PC-9 (cell line): ENCODE measurements at regions not wholly inside any gene's neighbourhood (a gene's known extent, or its start where the extent isn't known, plus 50 kb on each side); places are given as distances from the start of the nearest gene placed in this dataset.

ENCODE experiments used
- BruUV-seq: library from RNA; stranded (reverse); fragments of 400-500 nt; replicated peaks from 2 replicates; lab custom pipeline; 2021; lab: Mats Ljungman, UMichigan
- CTCF ChIA-PET: fragments of 300-600 bp; sonication (Branson Sonifier 250); formaldehyde crosslinking; loops from one replicate; lab custom pipeline; 2022; ENCODE audit warnings: antibody characterized with exemption; lab: Charles Lee
- POLR2A ChIA-PET: fragments of 300-600 bp; sonication (Branson Sonifier 250); formaldehyde crosslinking; loops from one replicate; lab custom pipeline; 2022; ENCODE audit warnings: antibody characterized with exemption; ENCODE audit not compliant: unreplicated experiment; lab: Charles Lee
- DNase-seq, 2 experiments: peaks; one replicate each; pipeline versions ENCODE4 v3.0.0 to v3.0.0-alpha.2; 2015 to 2022; ENCODE audit warnings: mixed read lengths in 1 of 2
- H2AFZ ChIP-seq: fragments of 200-600 bp; sonication (generic); 2 replicates; pipeline ENCODE4 v1.8.1; 2017; ENCODE audit warnings: antibody characterized with exemption
- H3F3A ChIP-seq: fragments of 200-600 bp; sonication (generic); 2 replicates; pipeline ENCODE4 v1.8.1; 2017; ENCODE audit warnings: antibody characterized with exemption, mild to moderate bottlenecking, low read depth; ENCODE audit not compliant: insufficient read depth
- H3K27ac ChIP-seq: fragments of 200-600 bp; sonication (generic); 2 replicates; pipeline ENCODE4 v1.6.1; 2016; ENCODE audit warnings: mixed run types
- H3K27me3 ChIP-seq: fragments of 200-600 bp; sonication (generic); 2 replicates; pipeline ENCODE4 v1.6.1; 2016; ENCODE audit warnings: low read depth, mixed run types; ENCODE audit not compliant: insufficient read depth
- H3K36me3 ChIP-seq: fragments of 200-600 bp; sonication (generic); 2 replicates; pipeline ENCODE4 v1.6.1; 2016; ENCODE audit warnings: low read depth, mixed run types
- H3K4me1 ChIP-seq: fragments of 200-600 bp; sonication (generic); replicated peaks from 2 replicates; pipeline ENCODE4 v1.6.1; 2016; ENCODE audit warnings: mixed run types; ENCODE audit not compliant: insufficient read depth
- H3K4me2 ChIP-seq: fragments of 200-600 bp; sonication (generic); 2 replicates; pipeline ENCODE4 v1.6.1; 2017; ENCODE audit warnings: mixed run types
- H3K4me3 ChIP-seq: fragments of 200-600 bp; sonication (generic); 2 replicates; pipeline ENCODE4 v1.6.1; 2016; ENCODE audit warnings: mixed run types
- H3K79me2 ChIP-seq: fragments of 200-600 bp; sonication (generic); 2 replicates; pipeline ENCODE4 v1.6.1; 2017; ENCODE audit warnings: low read depth, mixed run types
- H3K9me2 ChIP-seq: fragments of 200-600 bp; sonication (generic); 2 replicates; pipeline ENCODE4 v1.8.1; 2017; ENCODE audit warnings: mild to moderate bottlenecking; ENCODE audit not compliant: insufficient read depth
- H3K9me3 ChIP-seq: fragments of 200-600 bp; sonication (generic); 2 replicates; pipeline ENCODE4 v1.8.1; 2016; ENCODE audit warnings: low read depth; ENCODE audit not compliant: insufficient read depth
- H4K20me1 ChIP-seq: fragments of 200-600 bp; sonication (generic); 2 replicates; pipeline ENCODE4 v1.8.1; 2017; ENCODE audit not compliant: insufficient read depth
- CTCF ChIP-seq: fragments of 200-600 bp; sonication (generic); conservative IDR thresholded peaks from 2 replicates; pipeline ENCODE4 v1.6.1; 2017; ENCODE audit warnings: mixed run types, antibody characterized with exemption, mild to moderate bottlenecking, moderate library complexity
- EZH2 ChIP-seq: fragments of 200-600 bp; sonication (generic); IDR thresholded peaks from 2 replicates; pipeline ENCODE4 v1.8.0; 2017; ENCODE audit warnings: antibody characterized with exemption, low read depth
- intact Hi-C: fragments of 100-400 bp; cut with micrococcal nuclease; formaldehyde crosslinking; loops from one replicate; pipeline ENCODE4 v1.10.0; 2022; ENCODE audit not compliant: unreplicated experiment

DNA sequence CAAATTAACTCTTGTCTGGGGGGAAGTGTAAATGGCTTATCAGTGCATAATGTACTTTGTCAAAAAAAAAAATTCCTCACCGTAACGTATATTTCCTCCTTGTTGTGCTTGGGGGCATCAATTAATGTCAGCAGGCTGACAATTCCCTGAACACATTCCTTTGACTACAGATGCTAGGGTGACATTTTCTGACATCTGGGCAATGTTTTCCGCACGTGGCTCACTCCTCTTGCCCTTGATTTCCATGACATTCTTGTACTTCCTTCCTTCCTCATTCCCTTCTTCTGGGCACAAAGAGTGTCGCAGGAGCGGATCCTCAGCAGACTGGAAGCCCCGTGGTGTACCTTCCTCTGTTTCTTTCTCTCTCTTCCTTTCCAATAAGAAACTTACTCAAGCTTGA lies 173.7 kb downstream of the SP3 start:
- Histone ChIP-seq H3K27ac (no peak overlapping the region), H2AFZ (no peak overlapping the region), H3K4me2 (no peak overlapping the region), H3K27me3 (peaks cover 18% of the 10 kb centered on the region; the same call in 1 of the 2 replicates), H3K4me3 (no peak overlapping the region), H3K36me3 (no peaks in the 10 kb centered on the region), H3K79me2 (no peaks in the 10 kb centered on the region), H3K9me3 (no peaks in the 10 kb centered on the region), H3K4me1 (no peaks in the 10 kb centered on the region), H3F3A (no peaks in the 10 kb centered on the region), H4K20me1 (no peaks in the 10 kb centered on the region), H3K9me2 (no peaks in the 10 kb centered on the region)
- DNase-seq, result no peak
- no TSS peak for BruUV-seq
- TF ChIP-seq CTCF (no peak), EZH2 (no peak)
- POLR2A ChIA-PET, result no interaction called here
- CTCF ChIA-PET, result no interaction called here
- intact Hi-C loops, result no loop called here

GRCh38 chr2:173792166-173792565 lies 173.0 kb downstream of the SP3 start:
- Histone ChIP-seq H3K27ac (no peak overlapping the region), H3K27me3 (peaks cover 13% of the 10 kb centered on the region; the same call in 1 of the 2 replicates), H3K4me3 (no peak overlapping the region), H4K20me1 (no peaks in the 10 kb centered on the region), H3K9me3 (no peaks in the 10 kb centered on the region), H3F3A (no peaks in the 10 kb centered on the region), H2AFZ (no peak overlapping the region), H3K79me2 (no peaks in the 10 kb centered on the region), H3K4me2 (no peak overlapping the region), H3K9me2 (no peaks in the 10 kb centered on the region), H3K36me3 (no peaks in the 10 kb centered on the region), H3K4me1 (no peaks in the 10 kb centered on the region)
- POLR2A ChIA-PET, result no interaction called here
- CTCF ChIA-PET, result no interaction called here
- TF ChIP-seq EZH2 (no peak), CTCF (no peak)
- no TSS peak for BruUV-seq
- intact Hi-C loops, result no loop called here
- DNase-seq, result no peak

- no TSS peak for BruUV-seq
- Histone ChIP-seq H3K27ac (no peak overlapping the region), H3K79me2 (no peaks in the 10 kb centered on the region), H4K20me1 (no peaks in the 10 kb centered on the region), H3K4me2 (no peak overlapping the region), H2AFZ (no peak overlapping the region), H3K36me3 (no peaks in the 10 kb centered on the region), H3K9me2 (no peaks in the 10 kb centered on the region), H3K27me3 (peaks cover 10% of the 10 kb centered on the region; the same call in 1 of the 2 replicates), H3K4me3 (no peak overlapping the region), H3F3A (no peaks in the 10 kb centered on the region), H3K4me1 (no peaks in the 10 kb centered on the region), H3K9me3 (no peaks in the 10 kb centered on the region)
- POLR2A ChIA-PET, result no interaction called here
- CTCF ChIA-PET, result no interaction called here
- intact Hi-C loops, result no loop called here
- no peak for DNase-seq
- no peak for TF ChIP-seq EZH2
- no peak for TF ChIP-seq CTCF
These were observed 172.4 kb downstream of the SP3 start for GRCh38 chr2:173792741-173793140.
